Activated CD4-positive, alpha-beta T cell treated with anti-CD3 and anti-CD28 coated beads, Interleukin-2, Interleukin-4, amounts not matched to agents 100 ng/mL and 50 ng/mL, durations not matched to agents 16 hours and 8 hours (primary cell): ENCODE measurements at regions not wholly inside any gene's neighbourhood (a gene's known extent, or its start where the extent isn't known, plus 50 kb on each side); places are given as distances from the start of the nearest gene placed in this dataset.

Source experiments
- DNase-seq: peaks from one replicate; pipeline ENCODE4 v3.0.0-alpha.2; 2020; ENCODE audit warnings: low spot score

DNA sequence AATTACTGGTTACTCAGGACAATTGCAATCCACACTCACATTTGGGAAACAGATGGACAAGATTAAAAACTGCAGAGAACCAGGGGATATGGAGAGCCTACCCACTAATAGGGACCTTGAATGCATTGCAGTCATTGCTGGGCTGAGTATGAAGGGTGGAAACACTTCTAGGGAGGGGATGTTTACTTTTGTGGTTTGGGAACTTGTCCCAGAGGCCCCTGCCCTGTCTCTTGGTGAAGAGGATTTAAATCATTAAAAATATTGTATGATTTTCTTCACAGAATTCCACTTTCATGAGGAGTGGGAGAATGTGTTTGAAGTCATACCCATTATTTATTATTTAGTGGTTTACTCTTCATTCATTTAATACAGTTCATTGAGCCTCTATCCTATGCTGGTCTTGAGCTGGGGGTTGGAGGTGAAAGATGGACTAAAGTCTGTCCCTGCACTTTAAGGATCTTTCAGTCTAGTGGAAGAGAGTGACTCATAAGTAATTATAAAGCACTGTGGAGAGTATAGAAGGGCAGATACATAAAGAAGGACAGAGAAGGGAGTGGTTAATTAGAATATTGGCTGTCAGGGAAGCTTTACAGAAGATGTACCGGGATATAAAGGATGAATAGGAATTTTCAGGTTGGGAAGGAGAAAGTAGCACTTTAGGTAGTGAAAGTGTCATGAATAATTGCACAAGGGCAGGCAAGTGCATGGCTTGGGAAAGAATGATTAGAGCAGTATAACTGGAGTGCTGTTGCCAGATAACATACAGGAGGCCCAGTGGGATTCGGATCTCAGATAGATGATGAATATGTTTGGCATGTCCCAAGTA lies 313.4 kb downstream of the LPIN1 start:
- no peak for DNase-seq

DNA sequence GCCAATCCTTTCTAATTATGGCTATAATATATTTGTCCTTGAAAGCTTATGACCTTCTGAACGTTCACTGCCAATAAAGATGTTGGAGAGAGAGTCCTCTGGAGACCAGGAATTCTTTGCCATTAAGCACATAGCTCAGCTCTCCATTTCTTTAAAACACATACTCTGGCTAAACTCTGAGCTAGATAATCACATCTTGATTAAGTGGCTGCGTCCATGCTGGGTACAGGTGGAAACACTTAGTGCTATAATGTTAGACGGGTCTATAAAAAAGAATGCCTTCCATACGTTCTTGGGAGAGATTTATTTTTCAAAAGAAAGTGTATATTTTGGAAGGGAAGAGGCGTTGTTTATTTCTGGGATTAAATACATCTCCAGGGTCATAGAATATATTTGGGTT lies 314.5 kb downstream of the LPIN1 start:
- no peak for DNase-seq

DNA sequence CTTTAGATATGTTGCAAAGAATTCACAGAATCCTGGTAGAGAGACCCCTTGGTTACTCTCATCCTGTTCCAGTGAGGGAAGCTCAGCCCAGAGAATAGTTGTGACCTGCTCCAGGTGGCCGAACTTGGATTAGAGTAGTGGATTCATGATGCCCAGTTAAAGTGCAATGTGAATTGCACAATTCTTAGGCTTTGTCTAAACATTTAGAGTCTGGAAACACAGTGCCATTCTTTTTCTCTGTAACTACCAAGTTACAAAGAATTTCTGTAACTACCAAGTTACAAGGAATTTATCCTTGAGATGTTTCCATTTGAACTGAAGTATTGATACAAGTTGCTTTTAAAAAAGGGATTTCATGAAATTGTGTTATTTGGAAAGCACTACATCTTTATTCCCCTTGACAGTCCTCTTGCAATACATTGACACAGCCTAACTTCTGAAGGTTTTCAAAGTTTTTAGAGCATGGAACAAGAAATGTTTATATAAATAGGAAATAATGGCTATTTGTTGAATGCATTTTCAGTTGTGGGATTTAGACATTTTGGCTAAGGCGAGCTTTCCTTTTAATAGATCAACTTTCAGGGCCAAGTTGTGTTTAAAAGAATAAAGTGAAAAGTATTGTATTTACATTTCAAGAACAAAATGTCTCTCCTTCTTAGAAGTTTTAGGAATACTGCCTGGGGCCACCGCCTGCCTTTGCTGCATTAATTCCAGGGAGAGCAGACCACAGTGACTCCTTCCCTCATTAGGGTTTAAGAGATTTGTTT lies 315.0 kb downstream of the LPIN1 start:
- no peak for DNase-seq

DNA sequence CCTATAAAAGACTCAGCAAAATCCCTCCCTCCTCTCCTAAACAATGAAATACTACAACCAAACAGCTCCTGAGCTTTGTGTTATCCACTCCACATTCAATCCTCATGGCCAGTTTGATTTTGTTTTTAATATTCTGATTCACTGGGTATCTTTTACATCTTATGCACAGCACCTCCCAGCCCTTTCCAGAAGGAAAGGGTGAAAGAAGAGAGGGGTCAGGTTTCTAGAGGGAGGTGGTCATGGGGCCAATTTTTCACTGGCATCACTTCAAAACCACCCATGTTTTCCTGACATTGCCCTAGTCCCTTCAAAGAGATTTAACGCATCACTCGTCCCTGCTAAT lies 315.6 kb downstream of the LPIN1 start:
- DNase-seq: no peak

DNA sequence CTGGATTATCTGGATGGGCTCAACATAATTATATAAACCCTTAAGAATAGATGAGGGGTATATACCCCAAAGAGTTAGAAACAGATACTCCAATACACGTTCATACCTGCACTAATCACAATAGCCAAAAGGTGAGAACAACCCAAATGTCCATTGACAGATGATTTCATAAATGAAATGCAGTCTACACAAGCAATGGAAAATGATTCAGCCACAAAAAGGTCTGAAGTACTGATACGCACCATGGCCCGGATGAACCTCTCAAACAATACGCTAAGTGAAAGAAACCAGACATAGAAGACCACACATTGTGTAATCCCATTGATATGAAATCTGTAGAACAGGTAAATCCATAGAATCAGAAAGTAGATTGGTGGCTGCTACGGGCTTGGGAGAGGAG lies 316.8 kb downstream of the LPIN1 start:
- DNase-seq: no peak

DNA sequence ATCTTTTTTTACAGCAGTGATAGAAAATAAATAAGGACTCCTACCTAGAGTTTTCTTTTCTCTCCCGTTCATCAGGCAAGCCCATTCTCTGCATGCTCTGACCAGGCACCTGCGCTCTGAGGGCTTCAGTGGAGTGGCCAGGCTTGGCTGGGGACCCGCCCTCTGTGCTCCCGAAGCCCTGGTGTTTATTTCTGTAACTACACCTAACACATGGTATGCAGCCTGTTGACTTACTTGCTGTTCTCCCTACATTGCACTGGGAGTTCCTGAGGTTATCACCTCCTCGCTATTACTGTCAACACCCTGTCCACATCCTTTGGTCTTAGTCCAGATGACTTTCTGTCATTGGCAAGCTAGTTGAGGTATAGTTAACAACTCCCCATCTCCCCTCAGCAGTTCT lies 317.7 kb downstream of the LPIN1 start:
- no peak for DNase-seq

DNA sequence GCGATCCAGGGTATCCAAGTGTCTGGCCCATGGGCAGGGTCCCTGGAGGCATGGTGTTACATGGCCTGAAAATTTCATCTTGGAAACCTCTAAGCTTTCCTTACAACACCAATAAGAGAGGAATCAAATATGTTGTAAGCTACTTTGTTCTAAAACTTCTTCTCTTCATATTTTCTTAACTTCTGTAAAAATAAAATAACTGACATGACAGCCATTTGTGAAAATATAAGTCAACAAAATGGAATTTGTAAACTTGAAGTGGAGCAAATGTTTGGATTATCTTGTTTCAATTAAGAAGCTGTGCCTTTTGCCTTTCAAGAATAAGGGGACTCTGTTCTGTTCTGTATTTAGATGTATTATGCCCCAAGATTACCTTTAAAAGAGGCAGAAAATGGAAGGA lies 319.7 kb downstream of the LPIN1 start:
- DNase-seq: no peak

DNA sequence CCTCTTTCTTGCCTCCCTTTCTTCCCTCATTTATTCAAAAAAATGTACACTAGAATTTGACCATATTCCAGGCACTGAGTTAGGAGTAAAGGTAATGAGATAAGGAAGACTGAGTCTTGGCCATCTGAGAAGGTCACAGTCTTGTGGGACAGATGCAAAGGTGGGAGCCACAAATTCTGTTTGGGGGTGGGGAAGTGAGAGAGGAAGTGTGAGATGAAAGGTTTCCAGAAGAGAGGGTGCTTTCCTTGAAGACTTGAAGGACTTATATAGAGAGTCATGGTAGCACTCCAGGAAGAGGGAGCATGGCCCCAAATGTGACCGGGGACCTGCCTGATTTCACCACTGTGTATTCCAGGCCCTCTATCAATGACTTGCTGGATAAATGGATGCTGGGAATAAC lies 320.6 kb downstream of the LPIN1 start:
- no peak for DNase-seq

DNA sequence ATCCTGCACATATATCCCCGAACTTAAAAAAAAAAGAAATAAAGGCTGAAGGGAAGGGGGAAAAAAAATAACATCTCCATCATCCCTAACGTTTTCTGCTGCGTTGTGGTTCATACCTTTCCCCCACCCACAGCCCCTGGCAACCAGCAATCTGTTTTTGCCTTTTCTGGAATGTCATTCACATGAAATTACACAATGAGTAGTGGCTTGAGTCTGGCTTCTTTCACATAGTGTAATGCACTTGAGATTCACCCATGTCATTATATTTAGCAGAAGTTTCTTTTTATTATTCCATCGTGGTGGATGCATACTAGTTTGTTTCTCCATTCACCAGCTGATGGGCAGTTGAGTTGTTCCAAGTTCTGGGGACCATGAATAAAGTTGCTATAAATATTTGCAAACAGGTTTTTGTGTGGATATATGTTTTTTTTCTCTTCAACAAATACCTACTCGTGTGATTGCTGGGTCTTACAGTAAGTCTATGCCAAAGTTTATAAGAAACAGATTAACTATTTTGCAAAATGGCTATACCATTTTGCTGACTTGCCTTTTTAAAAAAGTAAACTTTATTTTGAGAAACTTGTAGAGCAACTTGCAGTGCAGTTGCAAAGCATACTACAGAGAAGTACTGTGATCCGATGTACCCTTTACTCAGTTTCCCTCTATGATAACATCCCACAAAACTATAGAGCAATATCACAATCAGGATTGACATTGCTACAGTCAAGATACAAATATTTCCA lies 322.5 kb downstream of the LPIN1 start:
- DNase-seq: no peak

DNA sequence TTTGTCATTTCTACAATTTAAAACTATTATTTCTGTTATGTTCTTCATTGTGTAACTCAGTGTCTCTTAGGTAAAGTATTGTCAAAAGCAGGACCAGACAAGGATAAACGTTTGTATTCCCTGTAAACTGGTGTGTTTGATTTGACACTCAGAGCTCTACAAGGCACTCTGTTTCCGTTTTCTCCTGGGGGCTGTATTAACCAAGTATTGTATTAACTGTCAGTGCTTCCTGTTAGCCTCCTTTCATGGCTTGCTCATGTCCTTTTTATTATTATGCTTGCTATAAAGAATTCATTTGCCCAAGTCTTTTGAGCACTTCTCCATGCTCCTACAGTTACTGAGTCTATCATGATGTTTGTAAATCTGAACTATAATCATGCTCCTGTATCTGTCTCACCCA lies 323.7 kb downstream of the LPIN1 start:
- no peak for DNase-seq

DNA sequence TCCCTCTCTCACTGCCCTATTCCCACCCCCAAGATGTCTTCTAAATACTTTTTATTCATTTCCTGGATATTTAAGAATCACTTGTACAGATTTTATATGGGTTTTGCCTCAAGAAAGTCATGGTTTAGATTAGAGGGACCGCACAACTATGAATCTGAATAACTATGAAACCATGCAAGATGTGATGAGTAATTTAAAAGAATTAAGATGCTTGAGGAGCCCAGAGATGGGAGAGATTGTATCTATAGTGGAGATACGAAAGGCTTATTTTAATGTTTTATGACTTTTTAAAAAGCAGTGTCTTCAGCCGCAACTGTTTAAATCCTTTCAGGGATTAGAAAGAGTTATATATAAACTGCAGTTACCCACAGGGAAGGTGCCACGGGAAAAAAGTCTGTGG lies 324.1 kb downstream of the LPIN1 start:
- DNase-seq: no peak

DNA sequence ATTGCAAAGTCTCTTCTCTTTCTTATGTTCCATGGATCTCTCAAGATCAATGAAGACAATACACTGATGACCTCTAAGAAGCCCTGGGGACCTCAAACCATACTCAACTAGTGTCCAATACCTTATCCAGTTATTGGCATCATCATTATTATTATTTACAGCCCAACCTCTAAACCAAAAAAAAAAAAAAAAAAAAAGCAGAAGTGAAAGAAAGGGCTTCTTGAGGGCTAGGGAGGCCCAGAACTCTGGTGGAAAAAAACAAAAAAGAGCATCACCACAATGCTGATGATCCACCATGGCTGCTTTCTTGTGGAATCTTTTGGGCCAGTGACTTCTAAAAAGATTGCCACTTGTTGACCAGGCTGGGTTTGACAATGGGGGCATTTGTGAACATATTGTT lies 324.9 kb downstream of the LPIN1 start:
- DNase-seq: no peak

DNA sequence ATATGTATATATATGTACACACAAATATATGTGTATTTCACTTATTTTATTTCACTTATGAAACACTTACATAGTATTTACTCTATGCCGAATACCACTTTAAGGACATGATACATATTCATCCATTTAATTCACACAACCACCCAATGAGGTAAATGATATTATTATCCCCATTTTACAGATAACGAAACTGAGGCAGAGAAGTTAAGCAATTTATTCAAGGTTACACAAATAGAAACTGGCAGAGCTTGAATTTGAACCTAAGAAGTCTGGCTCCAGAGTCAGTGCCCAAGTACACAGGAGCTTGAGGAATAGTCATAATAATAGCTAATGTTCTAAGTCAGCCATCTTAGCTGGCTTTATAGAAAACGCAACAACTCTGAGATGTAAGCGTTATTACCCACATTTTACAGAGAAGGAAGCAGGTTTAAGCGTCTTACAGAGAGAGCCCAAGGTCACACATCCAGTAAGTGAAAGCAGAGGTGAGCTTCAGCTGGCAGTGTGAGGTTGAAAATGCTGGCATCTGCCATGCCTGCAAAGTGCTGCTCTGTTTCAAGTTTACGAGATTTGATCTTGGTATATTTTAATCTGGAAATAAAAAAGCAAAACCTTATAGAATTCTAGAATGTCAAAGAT lies 326.9 kb downstream of the LPIN1 start:
- no peak for DNase-seq

DNA sequence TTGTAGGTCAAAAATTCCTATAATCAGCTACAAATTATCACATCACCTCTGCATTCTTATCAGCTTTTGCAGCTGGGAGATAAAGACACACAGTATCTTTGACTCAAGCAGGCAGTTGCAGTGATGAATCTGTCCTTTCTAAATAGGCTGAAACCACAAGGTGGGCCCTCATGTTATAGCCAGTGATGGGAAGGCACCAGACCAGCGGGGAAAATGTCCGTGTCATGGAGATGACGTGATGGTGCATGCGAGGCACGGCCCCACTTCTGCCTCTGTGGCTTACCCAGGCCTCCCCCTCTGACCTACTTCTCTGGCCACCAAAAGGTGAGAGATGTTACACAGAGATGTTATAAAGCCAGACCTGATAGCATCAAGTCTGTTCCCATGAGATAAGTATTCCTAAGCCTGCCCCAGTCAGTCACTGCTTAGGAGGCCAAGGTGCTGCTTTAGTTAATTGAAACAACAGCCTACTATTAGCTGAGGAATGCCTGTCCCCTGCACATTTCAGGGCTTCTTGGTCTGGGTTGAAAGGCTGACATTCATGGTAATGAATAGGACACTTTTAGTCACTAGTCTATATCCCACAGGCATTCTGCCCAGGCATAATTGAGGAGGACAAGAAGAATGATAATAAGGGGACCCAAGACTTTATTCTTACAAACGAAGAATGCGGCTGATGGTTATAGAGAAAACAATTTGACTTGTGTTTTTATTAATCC lies 327.9 kb downstream of the LPIN1 start:
- DNase-seq: no peak

DNA sequence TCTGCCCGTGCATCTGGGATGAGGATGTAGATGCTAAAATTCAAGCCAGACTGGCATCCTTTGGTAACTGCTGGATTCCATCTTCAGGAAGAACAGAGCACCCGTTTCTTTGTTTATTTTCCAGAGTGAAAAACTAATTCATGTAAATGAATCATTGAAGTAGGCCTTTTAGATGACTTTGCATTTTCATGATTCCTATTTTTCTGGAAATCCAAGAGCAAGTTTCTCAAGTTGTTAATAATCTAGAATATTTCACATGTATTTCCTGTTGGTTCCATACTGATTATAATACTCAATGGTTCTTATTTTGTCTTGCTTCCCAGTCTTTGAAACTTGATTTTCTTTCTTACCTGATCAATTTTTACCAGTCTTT lies 328.4 kb downstream of the LPIN1 start:
- DNase-seq: no peak

DNA sequence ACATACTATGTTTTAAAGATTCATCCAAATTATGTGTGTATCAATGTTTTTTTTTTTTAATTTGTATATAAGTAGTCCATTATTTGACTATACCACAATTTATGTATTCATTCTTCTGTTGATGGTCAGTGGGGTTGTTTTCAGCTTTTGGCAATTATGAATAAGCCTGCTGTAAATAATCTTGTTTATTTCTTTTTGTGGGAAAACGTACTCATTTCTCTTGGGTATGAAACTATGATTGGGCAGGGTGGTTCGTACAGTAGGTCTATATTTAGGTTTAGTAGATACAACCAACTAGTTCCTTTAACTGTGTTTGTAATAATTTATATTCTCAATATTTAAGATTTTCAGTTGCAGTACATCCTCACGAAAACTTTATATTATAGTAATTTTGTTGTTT lies 329.2 kb downstream of the LPIN1 start:
- no peak for DNase-seq

DNA sequence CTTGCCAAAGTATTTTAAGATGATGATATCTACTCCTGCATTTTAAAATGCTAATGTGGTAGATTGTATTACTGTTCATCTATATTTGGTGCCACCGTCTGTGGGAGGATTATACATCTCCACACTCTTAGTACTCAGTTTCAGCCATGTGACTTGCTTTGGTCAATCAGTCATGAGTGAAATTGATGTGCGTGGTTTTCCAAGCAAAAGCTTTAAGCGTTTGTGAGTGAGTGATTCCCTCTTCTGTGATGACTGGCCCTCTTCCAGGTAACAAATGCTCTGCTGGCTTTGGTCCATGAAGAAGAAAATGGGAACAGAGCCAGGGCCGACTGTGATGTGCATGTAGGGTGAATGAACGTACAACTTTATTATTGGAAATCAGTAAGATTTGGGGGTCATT lies 330.4 kb downstream of the LPIN1 start:
- DNase-seq: no peak

DNA sequence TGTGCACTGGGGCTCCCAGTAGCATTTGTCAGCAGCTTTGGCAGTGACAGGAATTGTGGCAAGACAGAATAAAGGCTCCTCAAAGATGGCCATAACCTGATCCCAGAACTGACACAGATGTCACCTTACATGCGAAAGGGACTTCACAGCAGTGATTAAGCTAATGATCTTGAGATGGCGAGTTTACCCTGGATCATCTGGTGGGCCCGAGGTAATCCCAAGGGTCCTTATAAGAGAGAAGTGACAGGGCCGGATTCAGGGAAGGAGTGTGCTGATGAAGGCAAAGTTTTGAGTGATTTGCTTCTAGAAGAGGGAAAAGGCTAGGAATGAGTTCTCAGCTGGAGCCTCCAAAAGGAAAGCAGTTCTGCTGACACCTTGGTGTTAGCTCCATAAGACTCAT lies 333.9 kb downstream of the LPIN1 start:
- DNase-seq: no peak

DNA sequence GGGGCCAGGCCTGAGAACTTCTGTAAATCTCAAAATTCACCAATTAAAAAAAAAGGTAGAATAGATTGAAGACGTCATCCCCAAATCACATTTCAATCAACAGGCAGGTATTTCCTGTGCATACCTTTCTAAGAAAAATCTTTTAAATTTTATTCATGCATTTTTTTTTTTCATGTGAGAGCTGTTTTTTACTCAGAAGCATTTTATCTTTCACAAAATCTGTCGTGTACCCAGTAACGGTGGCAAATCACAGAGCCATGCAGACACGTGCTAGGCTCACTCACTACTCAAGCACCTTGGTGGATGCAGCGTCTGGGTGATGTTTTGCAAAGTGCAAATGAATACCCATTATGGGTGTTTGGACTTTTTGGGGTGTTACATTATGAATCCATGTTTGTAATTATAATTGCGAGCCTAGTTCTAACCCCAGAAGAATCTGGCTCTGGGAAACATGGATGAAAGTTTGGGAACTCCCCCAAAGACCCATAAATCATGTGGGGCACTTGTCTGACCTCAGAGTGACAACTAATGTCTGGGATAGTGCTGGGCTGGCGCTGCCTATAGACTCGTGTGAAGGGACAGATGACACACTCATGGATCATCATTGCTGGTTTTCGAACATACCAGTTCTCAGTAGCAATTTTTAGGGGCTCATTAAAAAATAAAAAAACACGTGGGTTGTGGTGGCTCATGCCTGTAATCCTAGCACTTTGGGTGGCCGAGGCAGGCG lies 335.2 kb downstream of the LPIN1 start:
- no peak for DNase-seq

DNA sequence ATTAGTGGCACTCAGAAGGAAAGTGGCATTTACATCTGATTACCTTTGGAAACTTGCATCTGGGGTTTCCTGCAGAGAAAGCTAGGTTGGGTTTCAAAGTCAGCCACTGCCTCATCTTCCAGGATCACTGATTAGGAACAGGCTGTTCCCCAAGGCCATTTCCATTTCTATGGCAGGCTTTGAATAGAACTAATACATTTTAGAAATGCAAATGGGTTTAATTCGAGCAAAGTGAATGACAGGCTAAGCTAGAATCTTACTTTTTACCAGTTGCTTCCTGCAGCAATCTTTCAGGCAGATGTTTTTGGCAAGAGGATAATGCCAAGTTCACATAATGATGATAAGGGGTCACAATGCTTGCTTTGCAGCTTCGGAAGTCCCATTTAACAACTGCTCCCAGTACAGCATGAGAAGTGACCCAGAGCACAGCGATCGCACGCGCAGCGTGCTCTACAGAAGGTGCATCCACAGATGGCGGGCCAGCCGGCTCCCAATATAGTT lies 336.7 kb downstream of the LPIN1 start:
- DNase-seq: no peak
